Common myeloid progenitor, CD34-positive (primary cell): ENCODE measurements at regions not wholly inside any gene's neighbourhood (a gene's known extent, or its start where the extent isn't known, plus 50 kb on each side); places are given as distances from the start of the nearest gene placed in this dataset.
A peak's percentile ranks its signal among the peaks of the same experiment; 100 is the strongest.
"Not testable (repeated sequence)": the region's sequence is repeated elsewhere in the genome, so short reads cannot be mapped to it uniquely, and the experiment has no call there.

ENCODE experiments used
- CTCF ChIA-PET: fragments of 350-600 bp; sonication (Branson Sonifier 250); formaldehyde crosslinking; loops from one replicate; lab custom pipeline; 2021; ENCODE audit warnings: antibody characterized with exemption; lab: Charles Lee
- POLR2A ChIA-PET: fragments of 350-600 bp; sonication (Branson Sonifier 250); formaldehyde crosslinking; loops from one replicate; lab custom pipeline; 2021; ENCODE audit warnings: antibody characterized with exemption; lab: Charles Lee
- DNase-seq, 3 donors: peaks; one replicate each; pipeline versions ENCODE4 v3.0.0 to v3.0.0-alpha.2; 2013
- H3K27ac ChIP-seq, 2 experiments: 1 replicate in 1 of 2; 2 replicates in 1 of 2; pipeline ENCODE4 v1.7.0; 2013; ENCODE audit warnings: inconsistent platforms in 2 of 2, low read length in 2 of 2, mild to moderate bottlenecking in 2 of 2, low read depth in 1 of 2, moderate library complexity in 1 of 2; ENCODE audit not compliant: severe bottlenecking in 2 of 2, insufficient read depth in 1 of 2, poor library complexity in 1 of 2
- H3K27me3 ChIP-seq, 5 experiments: replicated peaks in 2 of 5; 1 replicate in 3 of 5; 2 replicates in 2 of 5; pipeline versions ENCODE4 v1.6.1 to v1.7.0; 2013; ENCODE audit warnings: low read length in 4 of 5, mild to moderate bottlenecking in 2 of 5, moderate library complexity in 2 of 5, inconsistent platforms in 1 of 5; ENCODE audit not compliant: insufficient read depth in 5 of 5, control insufficient read depth in 4 of 5
- H3K36me3 ChIP-seq, 4 experiments: 1 replicate in 2 of 4; 2 replicates in 2 of 4; pipeline versions ENCODE4 v1.6.1 to v1.7.0; 2013; ENCODE audit warnings: low read length in 3 of 4, control low read depth in 1 of 4, mild to moderate bottlenecking in 1 of 4; ENCODE audit not compliant: control insufficient read depth in 4 of 4, insufficient read depth in 4 of 4
- H3K4me1 ChIP-seq, 4 experiments: 1 replicate in 3 of 4; 2 replicates in 1 of 4; pipeline versions ENCODE4 v1.6.1 to v1.7.1; 2013; ENCODE audit warnings: low read length in 3 of 4, mild to moderate bottlenecking in 3 of 4, control low read depth in 1 of 4, inconsistent platforms in 1 of 4, moderate library complexity in 1 of 4; ENCODE audit not compliant: control insufficient read depth in 4 of 4, insufficient read depth in 4 of 4; ENCODE audit errors: control extremely low read depth in 1 of 4
- H3K4me3 ChIP-seq, 7 experiments: 1 replicate in 4 of 7; 2 replicates in 3 of 7; pipeline versions ENCODE4 v1.5.1 to v1.7.0; 2013; ENCODE audit warnings: mild to moderate bottlenecking in 7 of 7, low read length in 6 of 7, moderate library complexity in 6 of 7, inconsistent platforms in 2 of 7, low read depth in 2 of 7, control low read depth in 1 of 7; ENCODE audit not compliant: insufficient read depth in 4 of 7, control insufficient read depth in 1 of 7; ENCODE audit errors: extremely low read depth in 1 of 7
- H3K9me3 ChIP-seq, 5 experiments: 1 replicate in 4 of 5; 2 replicates in 1 of 5; pipeline versions ENCODE4 v1.6.1 to v1.7.1; 2013; ENCODE audit warnings: low read length in 4 of 5, mild to moderate bottlenecking in 2 of 5, inconsistent platforms in 1 of 5, low read depth in 1 of 5, moderate library complexity in 1 of 5; ENCODE audit not compliant: control insufficient read depth in 4 of 5, insufficient read depth in 2 of 5; ENCODE audit errors: control extremely low read depth in 1 of 5
- WGBS: methylation state at CpG from one replicate; pipeline ENCODE4 v1.1.5; 2013; ENCODE audit not compliant: insufficient coverage; 5-methylcytosine and 5-hydroxymethylcytosine counted together

DNA sequence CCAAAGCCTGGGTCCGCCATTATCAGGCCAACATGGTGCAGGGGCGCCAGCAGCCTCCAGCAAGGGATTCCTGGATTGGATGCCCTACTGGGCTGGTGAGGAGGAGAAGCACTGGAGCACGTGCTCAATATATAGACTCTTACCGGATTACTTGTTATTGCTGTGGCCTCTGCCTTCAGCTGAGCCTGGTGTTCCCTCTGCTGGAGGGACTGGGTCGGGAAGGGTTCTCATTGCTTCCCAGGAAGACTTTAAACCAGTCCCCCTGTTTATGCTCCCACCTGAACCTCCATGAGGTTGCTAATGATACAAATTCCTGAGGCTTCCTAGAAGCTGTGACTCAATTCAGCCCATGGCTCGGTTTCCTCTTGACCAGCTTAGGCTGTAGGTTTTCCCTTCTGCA lies 186.7 kb upstream of the ARID1B start:
- DNase-seq: no peak
- 98% methylated on average over 6 of the region's 6 CpGs for WGBS
- no peak overlapping the region for H3K27ac ChIP-seq
- CTCF ChIA-PET: interaction anchor here (1.0 kb wide), 1 partner anchor 95 kb away, joined by 3 read pairs; no protein-coding TSS in a partner anchor
- POLR2A ChIA-PET: no interaction called here
- H3K27me3 ChIP-seq: no peaks in the 10 kb centered on the region
- no peaks in the 10 kb centered on the region for H3K36me3 ChIP-seq
- H3K4me1 ChIP-seq: no peaks in the 10 kb centered on the region
- no peak overlapping the region for H3K4me3 ChIP-seq
- peaks cover 0 to 3% (median 0%) of the 10 kb centered on the region in 5 experiments for H3K9me3 ChIP-seq

DNA sequence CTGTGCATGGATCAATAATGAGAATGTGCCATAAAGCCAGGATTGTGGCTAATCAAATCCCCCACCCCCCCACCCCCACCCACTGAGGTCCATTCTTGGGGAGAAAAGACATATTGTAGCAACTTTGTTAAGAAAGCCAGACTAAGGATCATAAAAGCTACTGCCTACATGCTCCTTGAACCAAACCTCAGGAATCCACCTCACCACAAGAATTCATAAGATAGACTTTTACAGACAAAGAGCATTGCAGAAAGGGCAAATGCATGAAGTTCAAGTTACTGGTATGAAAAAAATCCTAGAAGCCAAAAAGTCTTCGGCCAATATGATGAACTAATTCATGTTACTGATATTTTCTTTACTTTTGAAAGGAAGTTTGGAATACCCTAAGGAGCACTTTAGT lies 187.9 kb upstream of the ARID1B start:
- CTCF ChIA-PET: interaction anchor here (1.0 kb wide), 1 partner anchor 96 kb away, joined by 3 read pairs; no protein-coding TSS in a partner anchor

DNA sequence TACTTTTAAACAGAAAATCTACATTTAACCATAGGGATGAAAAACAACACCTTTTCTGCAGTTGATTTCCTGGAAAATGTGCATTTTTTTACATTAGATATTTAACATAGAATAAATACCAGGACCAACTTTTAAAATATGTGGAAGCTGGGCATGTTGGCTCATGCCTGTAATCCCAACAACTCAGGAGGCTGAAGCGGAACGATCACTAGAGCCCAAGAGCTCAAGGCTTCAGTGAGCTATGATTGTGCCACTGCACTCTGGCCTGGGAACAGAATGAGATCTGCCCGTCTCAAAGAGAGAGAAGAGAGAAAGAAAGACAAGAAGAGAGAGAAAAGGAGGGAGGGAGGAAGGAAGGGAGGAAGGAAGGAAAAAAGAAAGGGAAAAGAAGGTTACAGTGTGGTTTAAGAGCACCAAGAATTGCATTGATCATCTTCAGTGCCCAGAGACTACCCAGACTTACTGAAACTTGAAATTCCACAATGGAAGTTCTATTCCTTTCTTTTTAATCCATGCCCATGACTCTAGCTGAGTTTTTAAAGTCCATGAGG lies 189.4 kb upstream of the ARID1B start:
- Histone ChIP-seq H3K9me3 (no peaks in the 10 kb centered on the region), H3K27me3 (no peaks in the 10 kb centered on the region), H3K4me1 (no peaks in the 10 kb centered on the region), H3K36me3 (no peaks in the 10 kb centered on the region), H3K4me3 (no peak overlapping the region), H3K27ac (no peak overlapping the region)
- CTCF ChIA-PET: interaction anchor here (0.9 to 1.4 kb wide), 3 partner anchors 9 to 29 kb away, joined by 3 read pairs; no protein-coding TSS in a partner anchor
- POLR2A ChIA-PET: interaction anchor here (0.6 kb wide), 1 partner anchor 9 kb away, joined by 3 read pairs; no protein-coding TSS in a partner anchor
- no peak for DNase-seq
- 100% methylated on average over 3 of the region's 3 CpGs for WGBS

More for the DNA sequence above, 187.9 kb upstream of the ARID1B start:
- no CpG with 5 or more reads among the region's 1 CpG for WGBS
- POLR2A ChIA-PET: no interaction called here
- H3K36me3 ChIP-seq: no peaks in the 10 kb centered on the region
- peaks cover 0 to 3% (median 0%) of the 10 kb centered on the region in 5 experiments for H3K9me3 ChIP-seq
- H3K27me3 ChIP-seq: no peaks in the 10 kb centered on the region
- no peak overlapping the region for H3K4me3 ChIP-seq
- no peaks in the 10 kb centered on the region for H3K4me1 ChIP-seq
- no peak for DNase-seq
- H3K27ac ChIP-seq: no peak overlapping the region

DNA sequence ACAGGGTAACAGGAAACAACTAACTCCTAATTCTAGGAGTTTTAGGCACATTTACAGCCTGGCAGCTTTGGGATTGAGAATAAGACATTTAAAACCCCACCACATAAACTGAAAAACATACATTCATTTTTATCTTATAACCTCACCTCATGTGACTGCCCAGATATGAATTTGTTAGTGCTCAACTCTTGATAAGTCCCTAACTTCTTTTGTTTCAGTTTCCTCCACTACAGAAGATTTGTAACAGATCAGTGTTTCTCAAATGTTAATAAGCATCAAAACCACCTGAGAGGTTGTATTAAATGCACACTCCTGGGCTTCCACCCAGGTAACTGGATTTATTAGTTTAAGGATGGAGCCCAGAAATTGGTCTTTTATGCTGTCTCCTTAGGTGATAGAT lies 190.1 kb upstream of the ARID1B start:
- POLR2A ChIA-PET: interaction anchor here (0.6 kb wide), 1 partner anchor 8 kb away, joined by 4 read pairs; no protein-coding TSS in a partner anchor
- H3K36me3 ChIP-seq: no peaks in the 10 kb centered on the region
- CTCF ChIA-PET: interaction anchor here (0.6 to 1.4 kb wide), 2 partner anchors 8 to 1511 kb away, joined by 3 read pairs; no protein-coding TSS in a partner anchor
- H3K27ac ChIP-seq: no peak overlapping the region
- DNase-seq: peak in 1 of 3 donors; percentile 37
- no peaks in the 10 kb centered on the region for H3K27me3 ChIP-seq
- H3K9me3 ChIP-seq: no peaks in the 10 kb centered on the region
- no peak overlapping the region for H3K4me3 ChIP-seq
- H3K4me1 ChIP-seq: no peaks in the 10 kb centered on the region

DNA sequence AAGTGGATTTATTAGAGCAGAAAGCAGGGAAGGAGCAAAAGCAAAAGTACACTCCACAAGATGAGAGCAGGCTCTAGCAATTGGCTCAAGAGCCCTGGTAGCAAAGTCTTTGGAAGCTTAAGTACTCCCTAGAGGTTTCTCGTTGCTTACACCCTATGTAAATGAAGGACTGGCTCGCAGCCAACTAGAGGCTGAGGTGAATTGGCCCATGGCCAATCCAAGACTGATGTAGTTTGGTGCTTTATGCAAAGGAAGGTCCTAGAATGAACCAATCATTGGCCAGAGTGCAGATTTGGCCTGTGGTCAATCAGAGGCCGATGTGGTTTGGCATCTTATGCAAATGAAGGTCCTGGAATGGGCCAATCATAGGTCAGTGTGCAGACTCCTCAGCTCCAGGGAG lies 191.3 kb upstream of the ARID1B start:
- 91% methylated on average over 3 of the region's 3 CpGs for WGBS
- no peak for DNase-seq
- H3K9me3 ChIP-seq: peaks cover 0 to 1% (median 0%) of the 10 kb centered on the region in 5 experiments
- no peaks in the 10 kb centered on the region for H3K27me3 ChIP-seq
- no peak overlapping the region for H3K4me3 ChIP-seq
- ChIA-PET CTCF (no interaction called here), POLR2A (no interaction called here)
- no peaks in the 10 kb centered on the region for H3K4me1 ChIP-seq
- no peaks in the 10 kb centered on the region for H3K36me3 ChIP-seq
- no peak overlapping the region for H3K27ac ChIP-seq

DNA sequence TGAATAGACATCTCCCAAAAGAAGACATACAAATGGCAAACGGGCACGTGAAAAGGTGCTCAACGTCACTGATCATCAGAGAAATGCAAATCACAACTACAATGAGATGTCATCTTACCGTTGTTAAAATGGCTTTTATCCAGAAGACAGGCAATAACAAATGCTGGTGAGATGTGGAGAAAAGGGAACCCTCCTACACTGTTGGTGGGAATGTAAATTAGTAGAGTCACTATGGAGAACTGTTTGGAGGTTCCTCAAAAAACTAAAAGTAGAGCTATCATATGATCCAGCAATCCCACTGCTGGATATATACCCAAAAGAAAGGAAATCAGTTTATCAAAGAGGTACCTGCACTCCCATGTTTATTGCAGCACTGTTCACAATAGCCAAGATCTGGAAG lies 193.1 kb upstream of the ARID1B start:
- WGBS: 100% methylated on average over 1 of the region's 4 CpGs
- CTCF ChIA-PET: interaction anchor here (1.0 kb wide), 1 partner anchor 16 kb away, joined by 3 read pairs; no protein-coding TSS in a partner anchor
- not testable (repeated sequence) for DNase-seq

DNA sequence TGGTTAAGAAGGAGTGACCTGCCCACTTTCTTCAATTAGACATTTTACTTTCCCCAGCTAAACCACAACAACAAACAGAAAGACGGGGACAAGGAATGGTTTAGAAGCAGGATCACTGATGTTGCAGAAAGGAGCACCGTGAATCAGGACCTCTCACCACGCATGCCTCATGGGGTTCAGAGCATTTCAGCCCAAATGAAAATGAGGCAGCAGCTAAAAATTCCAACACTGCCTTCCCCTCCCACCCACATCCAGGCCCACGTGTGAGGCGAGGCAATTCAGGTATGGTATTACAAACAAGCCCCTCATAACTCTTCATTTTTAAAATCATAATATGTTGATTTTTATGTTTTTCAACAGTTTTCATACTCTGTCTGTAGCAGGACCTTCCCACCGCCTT lies 194.1 kb upstream of the ARID1B start:
- POLR2A ChIA-PET: no interaction called here
- Histone ChIP-seq H3K27me3 (no peaks in the 10 kb centered on the region), H3K4me3 (no peak overlapping the region), H3K36me3 (no peaks in the 10 kb centered on the region), H3K4me1 (no peaks in the 10 kb centered on the region), H3K9me3 (peaks cover 0 to 23% (median 5%) of the 10 kb centered on the region in 5 experiments), H3K27ac (no peak overlapping the region)
- WGBS: 93% methylated on average over 3 of the region's 6 CpGs
- no peak for DNase-seq
- CTCF ChIA-PET: no interaction called here

More for the DNA sequence above, 193.1 kb upstream of the ARID1B start:
- H3K36me3 ChIP-seq, H3K4me1 ChIP-seq, POLR2A ChIA-PET, H3K27me3 ChIP-seq, H3K4me3 ChIP-seq, H3K27ac ChIP-seq: not testable (repeated sequence)
- H3K9me3 ChIP-seq: peaks cover 0 to 13% (median 0%) of the 10 kb centered on the region in 5 experiments
